GM23338 (cell line): ENCODE measurements at regions not wholly inside any gene's neighbourhood (a gene's known extent, or its start where the extent isn't known, plus 50 kb on each side); places are given as distances from the start of the nearest gene placed in this dataset.

Source experiments
- ATAC-seq: fragments of 200-7000 bp; cut with Tn5 transposase; 3 replicates; pipeline ENCODE4 v1.9.1; 2020
- DNase-seq: peaks from one replicate; pipeline ENCODE4 v3.0.0-alpha.2; 2015; ENCODE audit warnings: low spot score
- H2AFZ ChIP-seq: fragments of 200-600 bp; sonication (generic); 2 replicates; pipeline ENCODE4 v1.8.0; 2016; ENCODE audit warnings: antibody characterized with exemption, mild to moderate bottlenecking, moderate library complexity
- H3F3A ChIP-seq: fragments of 200-600 bp; sonication (generic); replicated peaks from 2 replicates; pipeline ENCODE4 v1.8.0; 2017; ENCODE audit warnings: antibody characterized with exemption, mixed run types, low read depth
- H3K27ac ChIP-seq: fragments of 200-600 bp; sonication (generic); 2 replicates; pipeline ENCODE4 v1.6.1; 2016; ENCODE audit warnings: low read depth
- H3K27me3 ChIP-seq: fragments of 200-600 bp; sonication (generic); 2 replicates; pipeline ENCODE4 v1.8.0; 2016; ENCODE audit warnings: mild to moderate bottlenecking, mixed run types, moderate library complexity; ENCODE audit not compliant: insufficient read depth
- H3K36me3 ChIP-seq: fragments of 200-600 bp; sonication (generic); 2 replicates; pipeline ENCODE4 v1.8.0; 2016; ENCODE audit warnings: mild to moderate bottlenecking; ENCODE audit not compliant: insufficient read depth
- H3K4me1 ChIP-seq: fragments of 200-600 bp; sonication (generic); 2 replicates; pipeline ENCODE4 v1.8.0; 2016; ENCODE audit warnings: mild to moderate bottlenecking, moderate library complexity; ENCODE audit not compliant: insufficient read depth
- H3K4me2 ChIP-seq: fragments of 200-600 bp; sonication (generic); 2 replicates; pipeline ENCODE4 v1.7.1; 2017; ENCODE audit warnings: mixed run types
- H3K4me3 ChIP-seq: fragments of 200-600 bp; sonication (generic); 2 replicates; pipeline ENCODE4 v1.6.1; 2016; ENCODE audit warnings: mixed run types
- H3K79me2 ChIP-seq: fragments of 200-600 bp; sonication (generic); replicated peaks from 2 replicates; pipeline ENCODE4 v1.8.0; 2017; ENCODE audit warnings: mild to moderate bottlenecking; ENCODE audit not compliant: insufficient read depth
- H3K9me2 ChIP-seq: fragments of 200-600 bp; sonication (generic); 2 replicates; pipeline ENCODE4 v1.8.0; 2017; ENCODE audit not compliant: insufficient read depth
- H4K20me1 ChIP-seq: fragments of 200-600 bp; sonication (generic); replicated peaks from 2 replicates; pipeline ENCODE4 v1.8.0; 2017; ENCODE audit warnings: mild to moderate bottlenecking; ENCODE audit not compliant: insufficient read depth
- H3K27ac Mint-ChIP-seq: 2 replicates; pipeline ENCODE4 v1.8.0; 2020; ENCODE audit warnings: inconsistent platforms, mild to moderate bottlenecking, moderate library complexity, mixed read lengths
- H3K27me3 Mint-ChIP-seq: 3 replicates; pipeline ENCODE4 v1.8.0; 2022; ENCODE audit warnings: low read depth, mild to moderate bottlenecking, moderate library complexity, mixed read lengths, inconsistent platforms; ENCODE audit not compliant: insufficient read depth, poor library complexity
- H3K36me3 Mint-ChIP-seq: 3 replicates; pipeline ENCODE4 v1.8.0; 2021; ENCODE audit warnings: low read depth, mild to moderate bottlenecking, inconsistent platforms, moderate library complexity, mixed read lengths
- H3K4me1 Mint-ChIP-seq: 3 replicates; pipeline ENCODE4 v1.8.0; 2020; ENCODE audit warnings: mild to moderate bottlenecking, inconsistent platforms, mixed read lengths
- H3K4me3 Mint-ChIP-seq: 3 replicates; pipeline ENCODE4 v1.8.0; 2021; ENCODE audit warnings: moderate library complexity, mild to moderate bottlenecking, inconsistent platforms, mixed read lengths
- H3K9me3 Mint-ChIP-seq: 3 replicates; pipeline ENCODE4 v1.8.0; 2020; ENCODE audit warnings: moderate library complexity, mild to moderate bottlenecking, inconsistent platforms, mixed read lengths
- CREB1 ChIP-seq: fragments of 250-450 bp; sonication (Bioruptor Pico); IDR thresholded peaks from 2 replicates; pipeline ENCODE4 v1.5.0; 2020; ENCODE audit warnings: low read depth, mild to moderate bottlenecking, moderate library complexity
- EZH2 ChIP-seq: fragments of 200-600 bp; sonication (generic); IDR thresholded peaks from one replicate; pipeline ENCODE4 v1.8.0; 2017; ENCODE audit warnings: antibody characterized with exemption, mild to moderate bottlenecking, low read depth; ENCODE audit not compliant: unreplicated experiment
- EZH2phosphoT487 ChIP-seq: fragments of 200-600 bp; sonication (generic); IDR thresholded peaks from one replicate; pipeline ENCODE4 v1.8.1; 2018; ENCODE audit warnings: antibody characterized with exemption; ENCODE audit not compliant: unreplicated experiment
- JUNB ChIP-seq: IDR thresholded peaks from one replicate; pipeline ENCODE4 v1.6.1; 2016; ENCODE audit warnings: antibody characterized with exemption; ENCODE audit not compliant: unreplicated experiment
- NANOG ChIP-seq: IDR thresholded peaks from 2 replicates; pipeline ENCODE4 v1.6.1; 2016; ENCODE audit warnings: antibody characterized with exemption, borderline replicate concordance
- POLR2AphosphoS5 ChIP-seq: IDR thresholded peaks from 2 replicates; pipeline ENCODE4 v1.6.1; 2016; ENCODE audit warnings: antibody characterized with exemption, low read depth
- STAT1 ChIP-seq: IDR thresholded peaks from one replicate; pipeline ENCODE4 v1.6.1; 2016; ENCODE audit warnings: antibody characterized with exemption; ENCODE audit not compliant: unreplicated experiment
- ZNF114 ChIP-seq: fragments of 250-450 bp; sonication (Bioruptor Pico); IDR thresholded peaks from 2 replicates; pipeline ENCODE4 v1.5.0; 2020; ENCODE audit warnings: mild to moderate bottlenecking, moderate library complexity
- ZNF331 ChIP-seq: fragments of 250-450 bp; sonication (Bioruptor Pico); IDR thresholded peaks from 2 replicates; pipeline ENCODE4 v1.5.0; 2020; ENCODE audit warnings: low read depth, mild to moderate bottlenecking, moderate library complexity
- TF ChIP-seq, protein P1 (sequence below): IDR thresholded peaks from one replicate; pipeline ENCODE4 v1.6.1; 2018; ENCODE audit warnings: antibody characterized with exemption; ENCODE audit not compliant: unreplicated experiment
- TF ChIP-seq, protein P2 (sequence below): IDR thresholded peaks from 2 replicates; pipeline ENCODE4 v1.6.1; 2016; ENCODE audit warnings: antibody characterized with exemption
- TF ChIP-seq, protein P3 (sequence below): fragments of 250-450 bp; sonication (Bioruptor Pico); IDR thresholded peaks from 2 replicates; pipeline ENCODE4 v1.5.0; 2020; ENCODE audit warnings: mild to moderate bottlenecking, moderate library complexity
- TF ChIP-seq, protein P4 (sequence below), 2 experiments: fragments of 200-600 bp in 1 of 2; sonication (generic) in 1 of 2; conservative IDR thresholded peaks; 2 replicates each; pipeline versions ENCODE4 v1.5.1 to v1.6.1; 2016 to 2017; ENCODE audit warnings: antibody characterized with exemption in 2 of 2, low read depth in 2 of 2, mild to moderate bottlenecking in 2 of 2, moderate library complexity in 1 of 2

DNA sequence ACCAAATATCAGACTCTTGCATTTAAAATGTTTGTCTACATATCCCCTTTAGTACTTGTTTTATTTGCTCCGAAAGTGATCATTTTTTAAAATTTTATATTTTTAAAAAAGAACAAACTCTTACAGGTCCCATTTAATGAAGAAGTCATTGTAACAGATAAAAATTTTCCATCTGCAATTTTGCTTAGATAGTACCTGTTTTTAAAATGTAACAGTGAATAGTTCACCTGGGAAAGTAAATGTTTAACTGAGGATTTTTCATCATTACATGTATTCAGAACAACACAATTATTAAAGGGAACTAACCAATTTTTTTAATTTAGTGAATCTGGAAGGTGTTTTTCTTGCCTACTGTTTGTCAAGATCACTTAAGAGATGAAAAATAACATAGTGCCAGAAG lies 1099.5 kb upstream of the PHF14 start:
- Histone ChIP-seq H3F3A (no peaks in the 10 kb centered on the region), H3K27ac (no peak overlapping the region), H3K27me3 (no peaks in the 10 kb centered on the region), H3K4me1 (no peaks in the 10 kb centered on the region), H3K79me2 (no peaks in the 10 kb centered on the region), H3K9me2 (no peaks in the 10 kb centered on the region), H3K36me3 (no peaks in the 10 kb centered on the region), H2AFZ (no peak overlapping the region), H4K20me1 (no peaks in the 10 kb centered on the region), H3K4me3 (no peak overlapping the region), H3K4me2 (no peak overlapping the region)
- TF ChIP-seq, protein P1, sequence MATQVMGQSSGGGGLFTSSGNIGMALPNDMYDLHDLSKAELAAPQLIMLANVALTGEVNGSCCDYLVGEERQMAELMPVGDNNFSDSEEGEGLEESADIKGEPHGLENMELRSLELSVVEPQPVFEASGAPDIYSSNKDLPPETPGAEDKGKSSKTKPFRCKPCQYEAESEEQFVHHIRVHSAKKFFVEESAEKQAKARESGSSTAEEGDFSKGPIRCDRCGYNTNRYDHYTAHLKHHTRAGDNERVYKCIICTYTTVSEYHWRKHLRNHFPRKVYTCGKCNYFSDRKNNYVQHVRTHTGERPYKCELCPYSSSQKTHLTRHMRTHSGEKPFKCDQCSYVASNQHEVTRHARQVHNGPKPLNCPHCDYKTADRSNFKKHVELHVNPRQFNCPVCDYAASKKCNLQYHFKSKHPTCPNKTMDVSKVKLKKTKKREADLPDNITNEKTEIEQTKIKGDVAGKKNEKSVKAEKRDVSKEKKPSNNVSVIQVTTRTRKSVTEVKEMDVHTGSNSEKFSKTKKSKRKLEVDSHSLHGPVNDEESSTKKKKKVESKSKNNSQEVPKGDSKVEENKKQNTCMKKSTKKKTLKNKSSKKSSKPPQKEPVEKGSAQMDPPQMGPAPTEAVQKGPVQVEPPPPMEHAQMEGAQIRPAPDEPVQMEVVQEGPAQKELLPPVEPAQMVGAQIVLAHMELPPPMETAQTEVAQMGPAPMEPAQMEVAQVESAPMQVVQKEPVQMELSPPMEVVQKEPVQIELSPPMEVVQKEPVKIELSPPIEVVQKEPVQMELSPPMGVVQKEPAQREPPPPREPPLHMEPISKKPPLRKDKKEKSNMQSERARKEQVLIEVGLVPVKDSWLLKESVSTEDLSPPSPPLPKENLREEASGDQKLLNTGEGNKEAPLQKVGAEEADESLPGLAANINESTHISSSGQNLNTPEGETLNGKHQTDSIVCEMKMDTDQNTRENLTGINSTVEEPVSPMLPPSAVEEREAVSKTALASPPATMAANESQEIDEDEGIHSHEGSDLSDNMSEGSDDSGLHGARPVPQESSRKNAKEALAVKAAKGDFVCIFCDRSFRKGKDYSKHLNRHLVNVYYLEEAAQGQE, result no peak
- TF ChIP-seq, protein P2, sequence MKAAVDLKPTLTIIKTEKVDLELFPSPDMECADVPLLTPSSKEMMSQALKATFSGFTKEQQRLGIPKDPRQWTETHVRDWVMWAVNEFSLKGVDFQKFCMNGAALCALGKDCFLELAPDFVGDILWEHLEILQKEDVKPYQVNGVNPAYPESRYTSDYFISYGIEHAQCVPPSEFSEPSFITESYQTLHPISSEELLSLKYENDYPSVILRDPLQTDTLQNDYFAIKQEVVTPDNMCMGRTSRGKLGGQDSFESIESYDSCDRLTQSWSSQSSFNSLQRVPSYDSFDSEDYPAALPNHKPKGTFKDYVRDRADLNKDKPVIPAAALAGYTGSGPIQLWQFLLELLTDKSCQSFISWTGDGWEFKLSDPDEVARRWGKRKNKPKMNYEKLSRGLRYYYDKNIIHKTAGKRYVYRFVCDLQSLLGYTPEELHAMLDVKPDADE, result no peak
- TF ChIP-seq EZH2 (no peak), CREB1 (CRISPR knock-in tag) (no peak), POLR2AphosphoS5 (no peak), STAT1 (no peak), EZH2phosphoT487 (no peak), ZNF331 (CRISPR knock-in tag) (no peak), NANOG (no peak), ZNF114 (CRISPR knock-in tag) (no peak), JUNB (no peak)
- TF ChIP-seq, protein P3, sequence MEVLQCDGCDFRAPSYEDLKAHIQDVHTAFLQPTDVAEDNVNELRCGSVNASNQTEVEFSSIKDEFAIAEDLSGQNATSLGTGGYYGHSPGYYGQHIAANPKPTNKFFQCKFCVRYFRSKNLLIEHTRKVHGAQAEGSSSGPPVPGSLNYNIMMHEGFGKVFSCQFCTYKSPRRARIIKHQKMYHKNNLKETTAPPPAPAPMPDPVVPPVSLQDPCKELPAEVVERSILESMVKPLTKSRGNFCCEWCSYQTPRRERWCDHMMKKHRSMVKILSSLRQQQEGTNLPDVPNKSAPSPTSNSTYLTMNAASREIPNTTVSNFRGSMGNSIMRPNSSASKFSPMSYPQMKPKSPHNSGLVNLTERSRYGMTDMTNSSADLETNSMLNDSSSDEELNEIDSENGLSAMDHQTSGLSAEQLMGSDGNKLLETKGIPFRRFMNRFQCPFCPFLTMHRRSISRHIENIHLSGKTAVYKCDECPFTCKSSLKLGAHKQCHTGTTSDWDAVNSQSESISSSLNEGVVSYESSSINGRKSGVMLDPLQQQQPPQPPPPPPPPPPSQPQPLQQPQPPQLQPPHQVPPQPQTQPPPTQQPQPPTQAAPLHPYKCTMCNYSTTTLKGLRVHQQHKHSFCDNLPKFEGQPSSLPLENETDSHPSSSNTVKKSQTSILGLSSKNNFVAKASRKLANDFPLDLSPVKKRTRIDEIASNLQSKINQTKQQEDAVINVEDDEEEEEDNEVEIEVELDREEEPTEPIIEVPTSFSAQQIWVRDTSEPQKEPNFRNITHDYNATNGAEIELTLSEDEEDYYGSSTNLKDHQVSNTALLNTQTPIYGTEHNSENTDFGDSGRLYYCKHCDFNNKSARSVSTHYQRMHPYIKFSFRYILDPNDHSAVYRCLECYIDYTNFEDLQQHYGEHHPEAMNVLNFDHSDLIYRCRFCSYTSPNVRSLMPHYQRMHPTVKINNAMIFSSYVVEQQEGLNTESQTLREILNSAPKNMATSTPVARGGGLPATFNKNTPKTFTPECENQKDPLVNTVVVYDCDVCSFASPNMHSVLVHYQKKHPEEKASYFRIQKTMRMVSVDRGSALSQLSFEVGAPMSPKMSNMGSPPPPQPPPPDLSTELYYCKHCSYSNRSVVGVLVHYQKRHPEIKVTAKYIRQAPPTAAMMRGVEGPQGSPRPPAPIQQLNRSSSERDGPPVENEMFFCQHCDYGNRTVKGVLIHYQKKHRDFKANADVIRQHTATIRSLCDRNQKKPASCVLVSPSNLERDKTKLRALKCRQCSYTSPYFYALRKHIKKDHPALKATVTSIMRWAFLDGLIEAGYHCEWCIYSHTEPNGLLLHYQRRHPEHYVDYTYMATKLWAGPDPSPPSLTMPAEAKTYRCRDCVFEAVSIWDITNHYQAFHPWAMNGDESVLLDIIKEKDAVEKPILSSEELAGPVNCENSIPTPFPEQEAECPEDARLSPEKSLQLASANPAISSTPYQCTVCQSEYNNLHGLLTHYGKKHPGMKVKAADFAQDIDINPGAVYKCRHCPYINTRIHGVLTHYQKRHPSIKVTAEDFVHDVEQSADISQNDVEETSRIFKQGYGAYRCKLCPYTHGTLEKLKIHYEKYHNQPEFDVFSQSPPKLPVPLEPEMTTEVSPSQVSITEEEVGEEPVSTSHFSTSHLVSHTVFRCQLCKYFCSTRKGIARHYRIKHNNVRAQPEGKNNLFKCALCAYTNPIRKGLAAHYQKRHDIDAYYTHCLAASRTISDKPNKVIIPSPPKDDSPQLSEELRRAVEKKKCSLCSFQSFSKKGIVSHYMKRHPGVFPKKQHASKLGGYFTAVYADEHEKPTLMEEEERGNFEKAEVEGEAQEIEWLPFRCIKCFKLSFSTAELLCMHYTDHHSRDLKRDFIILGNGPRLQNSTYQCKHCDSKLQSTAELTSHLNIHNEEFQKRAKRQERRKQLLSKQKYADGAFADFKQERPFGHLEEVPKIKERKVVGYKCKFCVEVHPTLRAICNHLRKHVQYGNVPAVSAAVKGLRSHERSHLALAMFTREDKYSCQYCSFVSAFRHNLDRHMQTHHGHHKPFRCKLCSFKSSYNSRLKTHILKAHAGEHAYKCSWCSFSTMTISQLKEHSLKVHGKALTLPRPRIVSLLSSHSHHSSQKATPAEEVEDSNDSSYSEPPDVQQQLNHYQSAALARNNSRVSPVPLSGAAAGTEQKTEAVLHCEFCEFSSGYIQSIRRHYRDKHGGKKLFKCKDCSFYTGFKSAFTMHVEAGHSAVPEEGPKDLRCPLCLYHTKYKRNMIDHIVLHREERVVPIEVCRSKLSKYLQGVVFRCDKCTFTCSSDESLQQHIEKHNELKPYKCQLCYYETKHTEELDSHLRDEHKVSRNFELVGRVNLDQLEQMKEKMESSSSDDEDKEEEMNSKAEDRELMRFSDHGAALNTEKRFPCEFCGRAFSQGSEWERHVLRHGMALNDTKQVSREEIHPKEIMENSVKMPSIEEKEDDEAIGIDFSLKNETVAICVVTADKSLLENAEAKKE (CRISPR knock-in tag), result no peak
- TF ChIP-seq, protein P4, sequence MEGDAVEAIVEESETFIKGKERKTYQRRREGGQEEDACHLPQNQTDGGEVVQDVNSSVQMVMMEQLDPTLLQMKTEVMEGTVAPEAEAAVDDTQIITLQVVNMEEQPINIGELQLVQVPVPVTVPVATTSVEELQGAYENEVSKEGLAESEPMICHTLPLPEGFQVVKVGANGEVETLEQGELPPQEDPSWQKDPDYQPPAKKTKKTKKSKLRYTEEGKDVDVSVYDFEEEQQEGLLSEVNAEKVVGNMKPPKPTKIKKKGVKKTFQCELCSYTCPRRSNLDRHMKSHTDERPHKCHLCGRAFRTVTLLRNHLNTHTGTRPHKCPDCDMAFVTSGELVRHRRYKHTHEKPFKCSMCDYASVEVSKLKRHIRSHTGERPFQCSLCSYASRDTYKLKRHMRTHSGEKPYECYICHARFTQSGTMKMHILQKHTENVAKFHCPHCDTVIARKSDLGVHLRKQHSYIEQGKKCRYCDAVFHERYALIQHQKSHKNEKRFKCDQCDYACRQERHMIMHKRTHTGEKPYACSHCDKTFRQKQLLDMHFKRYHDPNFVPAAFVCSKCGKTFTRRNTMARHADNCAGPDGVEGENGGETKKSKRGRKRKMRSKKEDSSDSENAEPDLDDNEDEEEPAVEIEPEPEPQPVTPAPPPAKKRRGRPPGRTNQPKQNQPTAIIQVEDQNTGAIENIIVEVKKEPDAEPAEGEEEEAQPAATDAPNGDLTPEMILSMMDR (conservative IDR thresholded peaks at IDR 0.05; ENCODE audit: low read depth in 2 of 2), result no peak
- Mint-ChIP-seq H3K36me3 (peaks cover 2% of the 10 kb centered on the region; the same call in 1 of the 3 replicates), H3K27ac (no peak overlapping the region), H3K27me3 (no peaks in the 10 kb centered on the region), H3K4me1 (no peaks in the 10 kb centered on the region), H3K9me3 (0 out of 3 replicates have a peak, but pooled peaks cover 6% of the 10 kb centered on the region), H3K4me3 (no peak overlapping the region)
- DNase-seq (no peak), ATAC-seq (no peak)
